ENCODE measurements at regions not wholly inside any gene's neighbourhood (a gene's known extent, or its start where the extent isn't known, plus 50 kb on each side); places are given as distances from the start of the nearest gene placed in this dataset.

- Mint-ChIP-seq H3K27ac (ENCODE audit: unreplicated experiment) (no peak overlapping the region), H3K27me3 (ENCODE audit: low read depth, unreplicated experiment) (no peaks in the 10 kb centered on the region), H3K4me3 (ENCODE audit: unreplicated experiment) (no peak overlapping the region), H3K36me3 (ENCODE audit: low read depth, unreplicated experiment) (no peaks in the 10 kb centered on the region), H3K9me3 (ENCODE audit: unreplicated experiment) (no peaks in the 10 kb centered on the region), H3K4me1 (ENCODE audit: low read depth, unreplicated experiment) (no peaks in the 10 kb centered on the region)
- DNase-seq (ENCODE audit: low read depth) (no peak), FAIRE-seq (no peak)
- Histone ChIP-seq H3K4me2 (ENCODE audit: low read length) (no peak overlapping the region), H4K20me1 (ENCODE audit: insufficient read depth, low read length) (no peaks in the 10 kb centered on the region), H3K9ac (ENCODE audit: low read length) (no peak overlapping the region), H3K27me3 (ENCODE audit: insufficient read depth, low read length) (no peaks in the 10 kb centered on the region), H3K27ac (ENCODE audit: low read depth, low read length) (no peak overlapping the region), H3K79me2 (ENCODE audit: insufficient read depth, low read length) (no peaks in the 10 kb centered on the region), H3K4me3 (ENCODE audit: insufficient read depth, low read depth, low read length) (no peak overlapping the region), H3K4me1 (ENCODE audit: insufficient read depth, low read length) (no peaks in the 10 kb centered on the region), H3K9me3 (ENCODE audit: insufficient read depth, low read depth, low read length) (no peaks in the 10 kb centered on the region), H2AFZ (ENCODE audit: low read depth, low read length) (no peak overlapping the region), H3K36me3 (ENCODE audit: insufficient read depth, low read length) (no peaks in the 10 kb centered on the region)
- TF ChIP-seq EZH2 (IDR thresholded peaks at IDR 0.05; ENCODE audit: insufficient read depth, low read length) (no peak), CTCF (IDR thresholded peaks at IDR 0.05; ENCODE audit: insufficient read depth, low read depth, low read length) (no peak)
Measured at GRCh38 chr6:94196891-94197290, 777.5 kb upstream of the EPHA7 start.

- no peaks in the 10 kb centered on the region for H3K36me3 ChIP-seq (ENCODE audit: insufficient read depth, low read length)
- no peaks in the 10 kb centered on the region for H3K27me3 Mint-ChIP-seq (ENCODE audit: low read depth, unreplicated experiment)
- H3K9me3 Mint-ChIP-seq (ENCODE audit: unreplicated experiment) = peaks cover 3% of the 10 kb centered on the region
- FAIRE-seq (no peak), DNase-seq (ENCODE audit: low read depth) (no peak)
- H3K4me1 Mint-ChIP-seq (ENCODE audit: low read depth, unreplicated experiment) = no peaks in the 10 kb centered on the region
- H4K20me1 ChIP-seq (ENCODE audit: insufficient read depth, low read length) = no peaks in the 10 kb centered on the region
- no peak overlapping the region for H3K27ac ChIP-seq (ENCODE audit: low read depth, low read length)
- no peaks in the 10 kb centered on the region for H3K4me1 ChIP-seq (ENCODE audit: insufficient read depth, low read length)
- TF ChIP-seq CTCF (IDR thresholded peaks at IDR 0.05; ENCODE audit: insufficient read depth, low read depth, low read length) (no peak), EZH2 (IDR thresholded peaks at IDR 0.05; ENCODE audit: insufficient read depth, low read length) (no peak)
- no peak overlapping the region for H2AFZ ChIP-seq (ENCODE audit: low read depth, low read length)
- H3K9me3 ChIP-seq (ENCODE audit: insufficient read depth, low read depth, low read length) = no peaks in the 10 kb centered on the region
- no peaks in the 10 kb centered on the region for H3K79me2 ChIP-seq (ENCODE audit: insufficient read depth, low read length)
- H3K4me3 ChIP-seq (ENCODE audit: insufficient read depth, low read depth, low read length) = no peak overlapping the region
- no peaks in the 10 kb centered on the region for H3K36me3 Mint-ChIP-seq (ENCODE audit: low read depth, unreplicated experiment)
- no peak overlapping the region for H3K4me3 Mint-ChIP-seq (ENCODE audit: unreplicated experiment)
- no peak overlapping the region for H3K9ac ChIP-seq (ENCODE audit: low read length)
- H3K27me3 ChIP-seq (ENCODE audit: insufficient read depth, low read length) = no peaks in the 10 kb centered on the region
- H3K4me2 ChIP-seq (ENCODE audit: low read length) = no peak overlapping the region
- no peak overlapping the region for H3K27ac Mint-ChIP-seq (ENCODE audit: unreplicated experiment)
Measured at GRCh38 chr6:94190030-94190429, 770.7 kb upstream of the EPHA7 start.

- no peaks in the 10 kb centered on the region for H4K20me1 ChIP-seq (ENCODE audit: insufficient read depth, low read length)
- FAIRE-seq (no peak), DNase-seq (ENCODE audit: low read depth) (no peak)
- no peaks in the 10 kb centered on the region for H3K4me1 Mint-ChIP-seq (ENCODE audit: low read depth, unreplicated experiment)
- no peak overlapping the region for H3K27ac ChIP-seq (ENCODE audit: low read depth, low read length)
- no peak for TF ChIP-seq EZH2 (IDR thresholded peaks at IDR 0.05; ENCODE audit: insufficient read depth, low read length)
- no peak for TF ChIP-seq CTCF (IDR thresholded peaks at IDR 0.05; ENCODE audit: insufficient read depth, low read depth, low read length)
- H3K9me3 Mint-ChIP-seq (ENCODE audit: unreplicated experiment) = peaks cover 3% of the 10 kb centered on the region
- H3K27ac Mint-ChIP-seq (ENCODE audit: unreplicated experiment) = no peak overlapping the region
- H3K4me1 ChIP-seq (ENCODE audit: insufficient read depth, low read length) = no peaks in the 10 kb centered on the region
- H3K27me3 ChIP-seq (ENCODE audit: insufficient read depth, low read length) = no peaks in the 10 kb centered on the region
- no peak overlapping the region for H3K4me3 Mint-ChIP-seq (ENCODE audit: unreplicated experiment)
- H3K9me3 ChIP-seq (ENCODE audit: insufficient read depth, low read depth, low read length) = no peaks in the 10 kb centered on the region
- no peaks in the 10 kb centered on the region for H3K27me3 Mint-ChIP-seq (ENCODE audit: low read depth, unreplicated experiment)
- H3K4me2 ChIP-seq (ENCODE audit: low read length) = no peak overlapping the region
- no peak overlapping the region for H3K9ac ChIP-seq (ENCODE audit: low read length)
- no peak overlapping the region for H2AFZ ChIP-seq (ENCODE audit: low read depth, low read length)
- no peak overlapping the region for H3K4me3 ChIP-seq (ENCODE audit: insufficient read depth, low read depth, low read length)
- H3K36me3 ChIP-seq (ENCODE audit: insufficient read depth, low read length) = no peaks in the 10 kb centered on the region
- H3K36me3 Mint-ChIP-seq (ENCODE audit: low read depth, unreplicated experiment) = no peaks in the 10 kb centered on the region
- H3K79me2 ChIP-seq (ENCODE audit: insufficient read depth, low read length) = no peaks in the 10 kb centered on the region
Measured at GRCh38 chr6:94184666-94185464, 765.5 kb upstream of the EPHA7 start.

Data from astrocyte (in vitro differentiated cells and primary cell).